Endothelial cell (in vitro differentiated cells): ENCODE measurements at regions not wholly inside any gene's neighbourhood (a gene's known extent, or its start where the extent isn't known, plus 50 kb on each side); places are given as distances from the start of the nearest gene placed in this dataset.

Source experiments
- DNase-seq: peaks from one replicate; pipeline ENCODE4 v3.0.0; 2021; ENCODE audit warnings: low spot score
- H3K27ac Mint-ChIP-seq: one replicate; pipeline ENCODE4 v1.8.0; 2021; ENCODE audit warnings: mixed read lengths, inconsistent platforms; ENCODE audit not compliant: unreplicated experiment
- H3K27me3 Mint-ChIP-seq: one replicate; pipeline ENCODE4 v1.8.0; 2021; ENCODE audit warnings: mild to moderate bottlenecking, moderate library complexity, mixed read lengths, inconsistent platforms; ENCODE audit not compliant: unreplicated experiment
- H3K36me3 Mint-ChIP-seq: one replicate; pipeline ENCODE4 v1.8.0; 2021; ENCODE audit warnings: mild to moderate bottlenecking, low read depth, mixed read lengths, inconsistent platforms; ENCODE audit not compliant: unreplicated experiment
- H3K4me1 Mint-ChIP-seq: one replicate; pipeline ENCODE4 v1.8.0; 2021; ENCODE audit warnings: mild to moderate bottlenecking, mixed read lengths, inconsistent platforms; ENCODE audit not compliant: unreplicated experiment
- H3K4me3 Mint-ChIP-seq: one replicate; pipeline ENCODE4 v1.8.0; 2021; ENCODE audit warnings: mild to moderate bottlenecking, mixed read lengths, inconsistent platforms; ENCODE audit not compliant: unreplicated experiment
- H3K9me3 Mint-ChIP-seq: one replicate; pipeline ENCODE4 v1.8.0; 2021; ENCODE audit warnings: mixed read lengths, inconsistent platforms; ENCODE audit not compliant: unreplicated experiment
- TF ChIP-seq, protein P1 (sequence below): fragments of 200-600 bp; sonication (generic); IDR thresholded peaks from one replicate; pipeline ENCODE4 v1.5.0; 2021; ENCODE audit warnings: antibody characterized with exemption; ENCODE audit not compliant: unreplicated experiment

DNA sequence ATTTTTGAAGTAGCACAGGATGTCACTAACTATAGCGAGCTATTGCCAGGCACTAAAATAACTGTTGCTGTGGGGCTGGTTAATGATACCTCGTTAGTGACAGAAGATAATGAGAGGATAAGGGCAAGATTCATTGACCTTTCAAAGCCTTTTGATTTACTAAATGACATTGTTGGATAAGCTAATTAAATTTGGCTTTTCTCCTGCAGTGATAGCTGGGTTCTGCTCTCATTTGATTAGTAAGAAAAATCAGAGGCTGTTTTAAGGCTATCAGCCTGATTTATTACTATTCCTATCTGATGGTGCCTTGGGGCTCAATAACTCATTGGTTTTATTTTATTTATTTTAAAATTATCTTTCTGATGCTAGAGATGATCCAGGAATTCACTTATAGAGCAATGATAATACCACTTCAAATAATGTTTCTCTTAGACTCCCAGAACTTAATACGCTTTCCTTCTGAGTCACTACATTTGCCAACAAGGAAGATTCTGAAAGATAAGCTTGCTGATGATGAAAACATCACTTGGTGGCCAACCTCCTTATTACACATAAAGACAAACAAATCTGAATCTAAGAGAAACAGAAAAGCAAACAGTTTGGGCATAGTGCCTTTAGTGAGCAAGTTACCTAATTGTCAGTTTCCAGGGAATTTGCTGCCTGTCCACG, 501.3 kb upstream of the ARGLU1 start:
- DNase-seq: no peak
- H3K27me3 Mint-ChIP-seq: no peaks in the 10 kb centered on the region
- TF ChIP-seq, protein P1, sequence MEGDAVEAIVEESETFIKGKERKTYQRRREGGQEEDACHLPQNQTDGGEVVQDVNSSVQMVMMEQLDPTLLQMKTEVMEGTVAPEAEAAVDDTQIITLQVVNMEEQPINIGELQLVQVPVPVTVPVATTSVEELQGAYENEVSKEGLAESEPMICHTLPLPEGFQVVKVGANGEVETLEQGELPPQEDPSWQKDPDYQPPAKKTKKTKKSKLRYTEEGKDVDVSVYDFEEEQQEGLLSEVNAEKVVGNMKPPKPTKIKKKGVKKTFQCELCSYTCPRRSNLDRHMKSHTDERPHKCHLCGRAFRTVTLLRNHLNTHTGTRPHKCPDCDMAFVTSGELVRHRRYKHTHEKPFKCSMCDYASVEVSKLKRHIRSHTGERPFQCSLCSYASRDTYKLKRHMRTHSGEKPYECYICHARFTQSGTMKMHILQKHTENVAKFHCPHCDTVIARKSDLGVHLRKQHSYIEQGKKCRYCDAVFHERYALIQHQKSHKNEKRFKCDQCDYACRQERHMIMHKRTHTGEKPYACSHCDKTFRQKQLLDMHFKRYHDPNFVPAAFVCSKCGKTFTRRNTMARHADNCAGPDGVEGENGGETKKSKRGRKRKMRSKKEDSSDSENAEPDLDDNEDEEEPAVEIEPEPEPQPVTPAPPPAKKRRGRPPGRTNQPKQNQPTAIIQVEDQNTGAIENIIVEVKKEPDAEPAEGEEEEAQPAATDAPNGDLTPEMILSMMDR: no peak
- no peaks in the 10 kb centered on the region for H3K9me3 Mint-ChIP-seq
- H3K36me3 Mint-ChIP-seq: no peaks in the 10 kb centered on the region
- H3K4me3 Mint-ChIP-seq: no peak overlapping the region
- H3K27ac Mint-ChIP-seq: no peak overlapping the region
- H3K4me1 Mint-ChIP-seq: no peaks in the 10 kb centered on the region

DNA sequence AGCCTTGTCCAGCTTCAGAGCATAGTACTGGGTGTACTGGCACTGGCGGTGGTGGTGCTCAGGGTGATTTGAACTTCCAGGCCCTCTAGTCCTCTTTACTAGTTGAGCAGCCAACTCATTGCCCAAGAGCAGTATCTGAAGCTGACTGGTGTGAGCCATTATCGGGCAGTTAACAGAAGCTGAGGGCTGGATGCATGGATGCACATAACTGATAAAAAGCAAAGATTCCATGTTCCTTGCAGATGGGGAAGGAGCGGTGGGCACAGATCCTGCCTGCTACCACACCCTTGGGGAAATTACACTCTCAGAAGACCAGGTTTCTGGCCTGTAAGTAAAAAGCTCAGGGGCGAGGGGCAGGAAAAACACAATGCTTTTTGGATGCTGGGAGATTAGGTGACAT, 499.4 kb upstream of the ARGLU1 start:
- Mint-ChIP-seq H3K27ac (no peak overlapping the region), H3K27me3 (no peaks in the 10 kb centered on the region), H3K4me3 (no peak overlapping the region), H3K4me1 (no peaks in the 10 kb centered on the region), H3K9me3 (no peaks in the 10 kb centered on the region), H3K36me3 (no peaks in the 10 kb centered on the region)
- DNase-seq: no peak
- TF ChIP-seq, protein P1: no peak

DNA sequence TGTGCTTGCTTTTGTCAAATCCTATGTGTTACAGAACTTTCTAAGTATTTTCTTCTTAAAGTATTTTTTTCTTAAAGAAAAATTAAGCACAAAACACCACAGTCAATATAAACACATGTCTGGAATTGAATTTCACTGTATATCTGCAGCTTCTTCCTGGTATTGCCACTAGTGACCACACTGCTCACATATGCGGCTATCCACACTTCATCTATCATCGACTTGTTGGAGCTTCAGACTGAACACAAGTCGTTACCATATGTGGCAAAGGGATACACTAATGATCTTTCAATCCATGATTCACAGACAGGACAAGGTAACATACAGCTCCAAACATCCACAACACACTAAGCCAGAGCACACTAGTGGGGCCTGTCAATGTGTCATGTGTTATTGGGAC, 498.4 kb upstream of the ARGLU1 start:
- Mint-ChIP-seq H3K27ac (no peak overlapping the region), H3K4me1 (no peaks in the 10 kb centered on the region), H3K9me3 (no peaks in the 10 kb centered on the region), H3K27me3 (no peaks in the 10 kb centered on the region), H3K4me3 (no peak overlapping the region), H3K36me3 (no peaks in the 10 kb centered on the region)
- TF ChIP-seq, protein P1: no peak
- no peak for DNase-seq

DNA sequence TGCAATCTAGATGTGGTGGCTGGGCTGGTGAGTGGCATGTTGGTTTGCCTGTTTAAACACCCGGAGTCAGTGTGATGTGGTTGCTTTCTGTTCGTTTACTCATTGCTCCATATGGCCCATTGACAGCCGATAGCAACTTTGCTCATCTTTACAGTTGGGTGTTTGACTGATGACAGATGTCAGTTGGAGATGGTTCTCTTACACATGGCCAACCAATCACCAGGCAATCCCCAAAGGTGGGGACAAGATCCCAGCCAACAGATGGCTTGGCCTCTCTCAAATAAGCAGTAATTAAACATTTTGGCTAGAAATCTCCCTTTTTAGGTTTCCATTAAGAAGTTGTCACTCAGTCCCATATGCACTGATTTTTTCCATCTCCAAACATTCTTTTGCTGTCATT, 497.1 kb upstream of the ARGLU1 start:
- no peaks in the 10 kb centered on the region for H3K36me3 Mint-ChIP-seq
- H3K27ac Mint-ChIP-seq: no peak overlapping the region
- DNase-seq: no peak
- H3K4me3 Mint-ChIP-seq: no peak overlapping the region
- no peaks in the 10 kb centered on the region for H3K4me1 Mint-ChIP-seq
- no peaks in the 10 kb centered on the region for H3K27me3 Mint-ChIP-seq
- H3K9me3 Mint-ChIP-seq: no peaks in the 10 kb centered on the region
- TF ChIP-seq, protein P1: no peak

DNA sequence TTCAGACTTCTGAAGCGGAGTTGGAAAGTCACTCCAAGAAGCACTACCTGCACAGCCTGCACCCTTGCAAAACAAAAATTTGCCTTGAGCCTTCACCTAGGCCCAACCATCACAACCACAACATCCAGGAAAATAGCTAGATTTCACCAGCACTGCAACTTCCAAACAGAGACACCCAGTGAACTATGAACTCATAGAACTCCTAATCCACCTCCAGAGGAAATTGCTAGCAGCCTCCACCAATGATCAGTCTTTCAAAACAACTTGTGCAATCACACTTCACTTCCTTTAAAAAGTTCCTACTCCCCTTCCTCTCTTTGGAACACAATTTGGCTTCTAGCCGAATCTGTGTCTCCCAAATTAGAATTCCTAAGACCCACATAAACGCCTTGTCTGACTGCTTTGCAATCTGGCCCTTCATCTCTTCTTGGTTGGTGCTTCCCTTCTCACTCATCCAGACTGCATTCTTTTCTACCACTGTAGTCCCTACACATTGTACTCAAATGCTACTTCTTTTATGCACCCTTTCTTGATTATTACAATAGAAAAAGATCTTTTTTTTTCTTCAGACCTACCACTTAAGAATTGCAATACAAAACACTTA, 489.2 kb upstream of the ARGLU1 start:
- no peaks in the 10 kb centered on the region for H3K9me3 Mint-ChIP-seq
- no peaks in the 10 kb centered on the region for H3K36me3 Mint-ChIP-seq
- H3K4me3 Mint-ChIP-seq: no peak overlapping the region
- no peaks in the 10 kb centered on the region for H3K27me3 Mint-ChIP-seq
- DNase-seq: no peak
- no peak overlapping the region for H3K27ac Mint-ChIP-seq
- peaks cover 9% of the 10 kb centered on the region for H3K4me1 Mint-ChIP-seq
- TF ChIP-seq, protein P1: no peak
